HG02870 (cell line): ENCODE measurements at regions not wholly inside any gene's neighbourhood (a gene's known extent, or its start where the extent isn't known, plus 50 kb on each side); places are given as distances from the start of the nearest gene placed in this dataset.
"Not testable (repeated sequence)": the region's sequence is repeated elsewhere in the genome, so short reads cannot be mapped to it uniquely, and the experiment has no call there.

Experiments used
- ATAC-seq: cut with Tn5 transposase; IDR thresholded peaks from one replicate; pipeline ENCODE4 v1.9.1; 2021; ENCODE audit warnings: mild to moderate bottlenecking, moderate library complexity; ENCODE audit not compliant: unreplicated experiment

DNA sequence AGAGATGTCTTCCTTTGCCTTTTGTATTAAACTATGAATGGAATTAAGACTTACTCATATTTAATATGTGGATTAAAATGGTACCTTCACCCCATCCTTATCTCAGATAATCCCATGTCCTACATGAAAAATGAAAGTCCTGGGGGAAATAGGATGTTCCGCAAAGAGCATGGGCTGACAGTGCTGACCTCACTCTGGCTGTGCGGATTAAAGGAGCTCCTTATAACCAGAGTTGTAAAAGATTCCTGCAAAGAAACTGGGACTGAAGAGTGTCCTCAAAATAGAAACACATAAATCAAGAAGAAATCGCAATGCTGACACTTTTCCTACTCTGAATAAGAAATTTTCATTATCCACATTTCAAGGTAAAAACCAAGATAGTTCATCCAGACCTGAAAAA, 384.5 kb downstream of the LIG4 start:
- no peak for ATAC-seq

DNA sequence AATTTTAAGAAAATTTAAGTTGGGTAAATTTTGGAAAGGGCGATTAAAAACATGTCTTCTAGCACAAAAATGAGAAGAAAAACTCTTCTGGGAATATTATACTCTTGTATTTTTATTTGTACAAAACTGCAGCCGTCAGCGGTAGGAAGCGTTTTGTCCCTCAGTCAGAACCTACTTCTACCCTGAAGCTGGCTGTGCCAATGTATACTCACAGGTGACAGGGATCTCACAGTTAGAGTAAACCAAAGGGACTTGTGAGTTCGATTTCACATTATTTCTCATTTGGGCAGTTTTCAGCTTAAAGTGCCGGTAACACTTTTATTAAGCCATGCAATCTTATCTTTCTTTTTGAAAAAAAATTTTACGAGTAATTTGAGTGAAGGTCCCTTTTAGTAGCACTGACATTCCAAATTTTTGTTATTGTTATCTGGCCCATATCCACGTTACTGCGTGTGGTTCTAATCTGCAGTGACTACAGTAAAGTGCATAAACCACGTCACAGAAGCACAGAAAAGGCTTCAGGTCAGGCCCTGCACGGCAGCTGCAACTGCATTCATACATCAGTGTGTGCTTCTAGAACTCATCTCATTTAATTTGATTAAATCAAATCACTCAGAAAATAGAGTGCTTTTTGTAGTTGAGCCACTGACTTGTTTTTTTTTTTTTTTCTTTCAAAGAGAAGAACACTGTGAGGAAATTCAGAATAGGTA, 387.3 kb downstream of the LIG4 start:
- no peak for ATAC-seq

DNA sequence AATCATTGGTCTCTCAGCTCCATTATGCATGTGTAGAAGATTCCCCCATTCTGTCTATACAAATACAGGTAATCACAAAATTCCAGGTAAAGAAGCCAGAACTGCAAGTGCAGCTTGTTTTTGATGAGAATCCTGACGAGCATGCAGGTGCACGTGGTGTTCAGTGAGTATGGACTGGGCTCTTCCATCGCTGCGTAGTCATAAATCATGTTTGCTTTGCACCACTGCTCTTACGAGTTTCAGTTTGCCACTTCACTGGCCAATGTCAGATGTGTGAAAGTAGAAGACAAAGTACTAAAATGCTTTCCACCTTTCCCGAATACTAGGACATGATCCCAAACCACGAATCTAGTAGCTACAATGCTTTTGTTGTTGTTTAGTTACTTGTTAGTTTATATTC, 390.7 kb downstream of the LIG4 start:
- no peak for ATAC-seq

DNA sequence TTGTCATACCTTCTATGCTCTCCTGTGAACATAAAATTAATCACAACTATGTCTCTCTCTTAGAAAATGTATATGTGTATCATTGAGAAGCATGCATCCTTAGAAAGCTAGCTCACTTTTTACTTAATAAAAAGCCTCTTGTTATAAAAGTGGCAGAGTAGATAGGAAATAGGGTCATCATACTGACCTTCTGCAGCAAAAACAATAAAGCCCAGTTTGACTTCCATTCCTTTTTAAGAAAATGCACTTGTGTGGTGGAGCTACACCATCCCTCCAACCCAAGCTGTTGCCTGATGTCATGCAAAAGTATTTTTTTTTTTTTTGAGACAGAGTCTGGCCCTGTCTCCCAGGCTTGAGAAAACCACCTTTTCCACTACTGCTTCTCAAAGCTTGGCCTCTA, 393.3 kb downstream of the LIG4 start:
- ATAC-seq, result no peak

DNA sequence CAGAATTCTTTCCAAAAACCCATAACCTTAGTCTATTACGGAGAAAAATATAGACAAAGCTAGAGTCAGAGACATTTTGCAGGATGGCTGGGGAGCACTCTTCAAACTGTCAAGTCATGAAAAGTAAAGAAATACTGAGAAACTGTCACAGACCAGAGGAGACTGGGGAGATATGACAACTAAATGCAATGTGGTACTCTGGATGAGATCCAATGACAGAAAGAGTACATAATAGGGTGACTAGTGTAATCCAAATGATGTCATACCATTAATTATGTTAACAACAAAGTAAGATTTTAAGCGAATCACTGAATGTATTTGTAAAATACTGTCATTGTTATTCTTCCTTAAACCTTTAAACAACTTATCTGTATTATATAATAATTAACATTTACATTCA, 393.8 kb downstream of the LIG4 start:
- ATAC-seq, result no peak

DNA sequence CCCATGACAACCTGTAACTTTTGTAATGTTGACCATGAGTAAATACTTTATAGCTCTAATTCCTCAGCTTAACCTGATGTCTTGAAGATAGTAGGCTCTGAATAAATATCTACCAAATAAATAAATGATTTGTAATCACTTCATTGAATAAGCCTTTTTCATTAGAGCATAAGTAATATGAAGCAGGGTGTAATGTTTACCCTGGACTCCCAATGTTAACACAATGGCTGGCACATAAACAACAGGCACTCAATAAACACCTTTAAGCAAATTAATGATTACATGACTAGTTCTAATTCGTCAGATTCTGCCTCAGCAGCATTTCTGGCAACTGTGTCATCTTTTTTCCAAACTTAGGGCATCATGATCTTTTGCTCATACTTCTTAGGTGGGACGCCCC, 396.3 kb downstream of the LIG4 start:
- no peak for ATAC-seq

DNA sequence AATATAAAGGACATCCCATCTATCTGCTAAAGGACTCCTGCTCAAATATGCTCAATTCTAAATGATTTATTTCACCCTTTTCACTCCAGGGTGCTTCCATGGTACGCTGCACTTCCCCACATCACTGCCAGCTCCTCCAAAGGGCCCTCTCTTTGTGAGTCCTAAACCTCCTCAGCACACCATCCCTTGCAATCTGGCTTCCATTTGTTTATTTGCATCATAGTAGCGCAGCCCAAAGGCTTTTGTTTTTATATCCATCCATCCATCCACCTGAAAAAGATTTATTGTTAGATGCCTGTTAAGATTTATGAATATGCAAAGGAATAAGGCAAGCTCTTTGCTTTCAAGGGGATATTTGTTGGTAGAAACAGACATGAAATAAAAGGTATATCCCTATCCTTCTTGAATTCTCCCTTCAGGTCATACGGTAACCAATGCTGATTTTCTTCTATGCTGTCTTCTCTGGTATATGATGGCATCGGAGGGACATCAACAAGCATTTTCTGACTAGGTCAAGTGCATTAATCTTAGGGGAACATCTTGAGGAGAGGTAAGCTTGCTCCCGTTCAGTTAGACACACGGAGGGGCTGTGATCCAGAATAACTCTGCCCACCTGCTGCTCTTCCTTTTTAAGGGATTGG, 397.6 kb downstream of the LIG4 start:
- ATAC-seq, result no peak

DNA sequence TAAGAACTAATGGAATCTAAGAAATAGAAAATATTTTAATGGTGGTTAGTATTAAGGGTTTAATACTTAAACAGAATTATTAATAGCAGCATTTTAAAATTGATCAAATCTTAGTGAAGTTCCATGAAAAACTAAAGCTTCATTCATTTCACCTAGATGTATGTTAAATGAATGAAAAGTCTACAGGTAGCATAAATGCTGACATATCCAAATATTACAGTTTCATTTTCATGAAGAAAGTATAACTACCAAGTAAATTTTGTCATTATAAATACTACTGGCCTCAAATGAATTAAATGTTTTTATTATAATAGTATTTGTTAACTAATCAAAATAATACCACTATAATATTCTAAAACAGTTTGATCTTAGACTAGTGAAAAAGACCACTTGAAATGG, 403.3 kb downstream of the LIG4 start:
- ATAC-seq, result no peak

DNA sequence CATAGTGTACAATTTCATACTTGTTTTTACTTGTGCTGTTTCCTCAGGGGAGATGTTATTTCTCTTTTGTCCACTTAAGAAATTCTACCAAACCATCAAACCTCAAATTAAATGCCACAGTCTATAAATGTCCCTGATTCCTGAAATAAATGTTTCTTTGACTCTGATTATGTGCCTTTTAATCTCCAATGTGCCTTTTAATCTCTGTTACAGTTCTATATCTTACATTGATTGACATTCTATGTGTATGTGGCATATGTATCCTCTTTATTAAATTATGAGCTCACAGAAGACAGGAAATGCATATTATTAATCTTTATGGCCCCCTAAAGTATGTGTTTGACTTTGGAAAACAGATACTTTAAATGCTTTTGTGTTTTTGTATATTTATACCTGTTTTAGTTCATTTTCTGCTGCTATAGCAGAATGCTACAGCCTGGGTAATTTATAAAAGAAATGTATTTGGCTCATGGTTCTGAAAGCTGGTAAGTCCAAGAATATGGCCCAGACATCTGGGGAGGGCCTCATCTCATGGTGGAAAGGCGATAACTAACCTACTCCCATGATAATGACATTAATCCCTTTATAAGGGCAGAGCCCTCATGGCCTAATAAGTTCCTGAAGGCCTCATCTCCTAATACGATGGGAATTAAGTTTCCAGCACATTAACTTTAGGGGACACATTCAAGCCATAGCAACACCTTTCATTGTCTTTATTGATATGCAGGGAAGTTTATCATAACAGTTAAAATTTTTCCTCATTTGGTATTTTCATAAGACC, 403.9 kb downstream of the LIG4 start:
- no peak for ATAC-seq

DNA sequence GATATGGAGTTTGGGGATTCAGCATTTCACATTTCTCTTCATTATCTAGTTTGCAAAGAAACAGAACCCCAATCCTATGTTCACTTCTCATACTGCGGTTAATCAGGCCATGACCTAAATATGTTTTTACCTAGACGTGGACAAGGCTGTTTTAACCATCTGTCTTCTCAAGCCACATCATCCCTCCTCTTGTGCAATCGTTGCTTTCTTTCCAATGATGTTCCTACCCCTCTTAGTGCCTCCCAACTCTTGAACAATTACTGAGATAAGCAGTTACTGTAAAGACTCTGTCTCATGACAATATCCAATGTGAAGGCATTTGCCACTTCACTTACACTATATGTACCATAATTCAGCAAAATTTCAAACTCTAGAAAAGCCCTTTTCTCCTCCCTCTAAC, 406.2 kb downstream of the LIG4 start:
- ATAC-seq, result no peak

DNA sequence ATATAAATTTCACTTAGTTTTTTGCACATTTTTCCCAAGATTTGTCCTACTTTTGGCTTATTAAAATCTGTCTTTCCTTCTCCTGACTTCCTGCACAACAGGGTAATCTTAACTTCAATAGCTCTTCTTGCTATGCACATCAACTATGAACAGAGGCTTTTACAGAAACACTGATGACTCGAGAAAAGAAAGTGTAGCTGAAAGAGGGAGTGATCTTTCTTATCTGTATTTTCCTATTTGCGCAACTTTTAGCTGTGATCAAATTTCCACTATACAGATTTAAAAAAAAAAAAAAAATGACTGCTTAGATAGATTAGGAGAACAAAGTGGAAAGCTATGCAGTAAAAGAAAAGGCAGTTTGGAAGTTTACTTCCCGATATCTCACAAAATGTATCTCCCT, 406.9 kb downstream of the LIG4 start:
- no peak for ATAC-seq

DNA sequence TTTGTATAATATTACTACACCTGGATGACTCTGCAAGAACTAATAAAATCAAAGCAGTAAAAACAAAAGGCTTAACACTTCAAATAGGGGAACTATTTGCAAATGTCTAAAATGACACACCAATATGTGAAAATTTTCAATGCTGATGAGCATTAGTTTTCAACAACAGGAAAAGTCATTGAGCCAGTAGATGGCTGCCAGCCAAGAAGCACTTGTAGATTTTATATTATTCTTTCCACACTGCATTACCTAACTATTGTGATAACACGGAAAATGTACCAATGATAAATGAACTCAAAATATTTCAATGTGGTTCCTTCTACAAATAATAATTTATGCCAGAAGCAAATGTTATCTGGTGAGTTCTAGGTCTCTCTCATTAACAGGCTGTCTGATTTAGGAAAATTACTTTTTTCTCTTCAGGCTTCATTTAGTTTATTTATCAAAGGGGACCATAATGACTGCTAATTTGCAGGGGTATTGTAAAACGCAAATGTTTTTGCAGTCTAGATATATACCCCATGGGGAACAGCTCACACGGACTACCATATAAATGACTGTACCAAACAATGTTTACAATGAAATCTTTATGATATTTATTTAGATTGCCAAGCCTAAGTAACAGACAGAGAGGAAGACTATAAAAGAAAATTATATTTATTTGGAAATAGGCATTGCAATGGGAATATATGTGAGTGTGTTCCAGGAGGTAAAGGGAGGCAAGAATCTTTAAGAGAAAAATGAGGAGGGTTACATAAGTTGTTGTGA, 407.8 kb downstream of the LIG4 start:
- no peak for ATAC-seq

DNA sequence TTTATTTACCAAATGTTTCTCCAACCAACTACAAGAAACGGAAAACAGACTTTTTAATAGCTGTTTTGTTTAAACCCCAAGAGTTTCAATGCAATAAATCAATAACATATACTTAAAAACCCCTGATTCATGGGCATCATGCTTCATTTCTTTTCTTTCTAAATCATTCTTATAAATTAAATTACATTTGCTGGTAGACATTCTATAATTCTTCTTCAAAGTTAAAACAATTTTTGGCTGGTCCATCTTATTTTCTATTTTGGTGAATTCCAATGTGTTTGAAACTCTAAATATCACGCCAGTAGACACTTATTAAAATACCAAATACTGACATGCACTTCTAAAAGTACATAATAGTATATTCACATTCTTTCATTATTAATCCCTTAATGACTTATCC, 408.6 kb downstream of the LIG4 start:
- ATAC-seq, result no peak

DNA sequence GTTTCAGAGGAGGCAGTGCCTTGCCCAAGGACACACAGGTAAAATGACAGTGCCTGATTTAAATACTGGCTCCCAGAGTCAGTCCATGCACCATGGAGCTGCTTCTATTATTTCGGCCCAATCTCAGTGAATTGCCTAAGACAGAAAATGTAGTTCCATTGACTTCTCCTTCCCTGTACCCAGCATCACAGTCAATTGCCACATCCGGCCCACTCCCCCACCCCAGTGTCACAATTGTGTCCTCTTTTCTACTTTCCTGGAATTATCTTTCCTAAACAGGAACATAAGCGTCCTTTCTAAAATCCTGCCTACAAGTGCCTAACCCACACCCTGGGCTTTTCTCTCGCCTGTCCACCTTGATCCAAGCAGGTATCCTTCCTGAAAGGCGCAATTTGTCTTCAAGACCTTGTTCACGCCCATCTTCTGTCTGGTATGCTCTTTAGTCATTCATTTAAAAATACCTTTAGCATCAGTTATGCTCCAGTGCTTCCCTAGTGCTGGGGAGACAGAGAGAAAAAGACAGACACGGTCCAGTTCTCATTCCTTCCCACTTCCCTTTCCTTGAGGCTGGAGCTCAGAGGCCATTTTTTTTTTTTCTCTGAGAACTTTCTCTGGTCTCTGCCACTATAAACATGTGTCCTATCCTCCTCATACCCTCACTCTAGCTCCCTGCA, 411.4 kb downstream of the LIG4 start:
- ATAC-seq, result no peak

DNA sequence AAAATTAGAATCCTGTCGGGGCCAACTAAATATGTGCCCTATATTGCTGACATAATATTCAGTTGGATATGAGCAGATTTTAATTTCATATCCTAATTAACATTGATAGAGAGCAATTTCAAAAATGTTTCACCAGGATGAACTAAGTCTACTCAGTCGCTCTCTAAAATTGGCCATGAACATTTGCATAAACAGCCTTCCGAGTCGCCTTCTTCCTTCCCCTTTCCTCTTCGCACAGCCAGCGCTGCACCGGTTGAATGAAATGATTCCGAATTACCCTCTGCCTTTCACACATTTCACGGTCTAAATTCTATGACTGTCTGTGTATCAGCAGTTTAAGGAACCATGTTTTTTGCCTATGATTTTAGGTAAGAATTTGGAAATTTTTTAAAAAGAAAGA, 413.7 kb downstream of the LIG4 start:
- ATAC-seq, result no peak

DNA sequence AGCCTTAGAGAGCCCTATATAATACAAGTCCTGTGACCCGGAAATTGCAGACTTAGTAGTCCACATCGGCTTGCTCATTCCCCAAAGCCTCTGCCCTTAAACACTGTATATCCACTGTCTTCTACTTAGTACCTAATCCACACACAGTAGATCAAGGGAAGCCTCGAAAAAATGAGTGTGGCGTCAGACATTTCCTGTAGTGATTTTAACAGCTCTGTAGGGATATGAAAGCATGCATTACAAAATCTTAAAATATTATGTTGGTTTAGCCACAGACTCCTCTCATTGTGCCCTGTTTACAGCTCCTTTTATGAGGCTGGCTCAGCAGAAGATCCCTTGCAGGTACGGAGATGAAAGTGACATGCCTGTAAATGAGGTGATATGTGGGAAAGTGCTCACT, 416.3 kb downstream of the LIG4 start:
- ATAC-seq, result no peak

DNA sequence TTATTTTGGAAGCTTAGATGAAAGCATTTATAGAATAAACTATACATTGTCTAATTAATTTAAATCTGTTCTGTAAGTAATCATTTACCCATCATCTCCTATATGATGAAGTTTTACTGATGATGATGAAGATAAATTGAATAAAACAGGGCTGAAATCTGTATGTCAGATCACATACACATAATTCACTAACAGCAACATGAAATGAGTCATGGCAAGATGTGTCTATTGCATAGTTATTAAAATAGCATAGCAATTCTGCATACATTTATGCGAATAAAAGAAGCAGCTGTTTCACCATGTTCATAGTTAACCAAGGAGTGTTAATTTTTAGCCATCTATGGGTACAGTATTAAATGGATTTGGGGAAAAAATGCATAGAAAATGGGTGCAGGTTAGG, 424.9 kb downstream of the LIG4 start:
- ATAC-seq, result no peak

DNA sequence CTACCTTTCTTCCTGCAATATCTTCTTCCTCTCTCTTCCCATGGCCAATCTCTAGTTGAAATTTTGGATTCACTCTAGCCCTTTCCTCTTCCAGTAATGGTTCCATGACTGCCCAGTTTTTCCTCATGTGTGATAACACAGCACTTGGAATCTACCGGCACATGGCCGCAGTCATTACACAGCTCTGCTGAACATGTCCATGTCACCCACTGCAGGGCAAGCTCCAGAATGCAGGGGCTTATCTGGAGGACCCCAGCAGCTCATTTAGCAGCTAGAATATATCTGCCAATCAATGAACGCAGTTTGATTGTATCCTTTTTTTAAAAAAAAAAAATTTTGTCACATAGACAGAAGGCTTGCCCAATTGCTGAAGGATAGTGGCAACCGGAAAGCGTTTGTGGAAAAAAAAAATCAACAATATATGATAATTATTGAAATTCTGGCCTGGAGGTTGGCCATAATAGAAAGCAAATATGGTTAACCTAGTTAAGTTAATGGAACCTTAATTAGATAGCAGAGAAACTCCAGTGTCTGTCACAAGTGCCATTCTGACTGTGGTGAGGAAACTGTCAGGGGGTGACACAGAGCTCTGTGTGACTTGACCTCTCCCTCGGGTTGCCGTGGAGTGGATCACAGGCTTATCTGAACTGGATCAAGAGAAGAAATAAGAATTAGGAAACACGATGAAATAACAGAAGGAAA, 426.7 kb downstream of the LIG4 start:
- no peak for ATAC-seq

DNA sequence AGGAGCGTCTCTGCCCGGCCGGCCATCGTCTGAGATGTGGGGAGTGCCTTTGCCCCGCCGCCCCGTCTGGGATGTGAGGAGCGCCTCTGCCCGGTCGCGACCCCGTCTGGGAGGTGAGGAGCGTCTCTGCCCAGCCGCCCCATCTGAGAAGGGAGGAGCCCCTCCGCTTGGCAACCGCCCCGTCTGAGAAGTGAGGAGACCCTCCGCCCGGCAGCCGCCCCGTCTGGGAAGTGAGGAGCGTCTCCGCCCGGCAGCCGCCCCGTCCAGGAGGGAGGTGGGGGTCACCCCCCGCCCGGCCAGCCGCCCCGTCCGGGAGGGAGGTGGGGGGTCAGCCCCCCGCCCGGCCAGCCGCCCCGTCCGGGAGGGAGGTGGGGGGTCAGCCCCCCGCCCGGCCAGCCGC, 432.7 kb downstream of the LIG4 start:
- ATAC-seq, result not testable (repeated sequence)

DNA sequence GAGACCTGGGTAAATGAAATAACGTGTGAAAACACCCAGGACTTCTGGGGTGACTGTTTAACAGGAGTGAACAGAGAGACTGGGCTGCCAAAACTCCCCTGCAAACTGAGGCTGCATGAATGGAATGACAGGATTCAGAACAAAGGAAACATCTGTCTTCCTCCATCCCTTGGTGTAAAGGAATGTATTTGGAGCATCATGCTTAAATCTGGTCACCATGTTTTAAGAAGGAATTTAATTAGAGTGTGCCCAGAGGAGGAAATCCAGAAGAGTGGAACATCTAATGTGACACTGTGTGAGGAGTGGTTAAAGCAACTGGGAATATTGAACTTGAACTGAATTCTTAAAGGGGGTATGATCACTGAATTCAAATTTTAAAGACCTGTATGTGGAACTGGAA, 437.2 kb downstream of the LIG4 start:
- ATAC-seq, result no peak
